ENCODE measurements at regions not wholly inside any gene's neighbourhood (a gene's known extent, or its start where the extent isn't known, plus 50 kb on each side); places are given as distances from the start of the nearest gene placed in this dataset.

- ATAC-seq, result no peak
- no peak for TF ChIP-seq PPARA (CRISPR knock-in tag; IDR thresholded peaks at IDR 0.05; ENCODE audit: borderline replicate concordance)
- TF ChIP-seq ZNF70 (CRISPR knock-in tag; IDR thresholded peaks at IDR 0.05), result no peak
- no peak for TF ChIP-seq ESRRG (CRISPR knock-in tag; IDR thresholded peaks at IDR 0.05)
- no peak for TF ChIP-seq TSHZ2 (CRISPR knock-in tag; IDR thresholded peaks at IDR 0.05)
- no peak for TF ChIP-seq BACH2 (CRISPR knock-in tag; IDR thresholded peaks at IDR 0.05; ENCODE audit: borderline replicate concordance)
- TF ChIP-seq ZFP30 (CRISPR knock-in tag; IDR thresholded peaks at IDR 0.05), result no peak
- no peak for TF ChIP-seq POU6F1 (CRISPR knock-in tag; IDR thresholded peaks at IDR 0.05; ENCODE audit: borderline replicate concordance, low read depth)
- no peak for TF ChIP-seq ZFP3 (CRISPR knock-in tag; IDR thresholded peaks at IDR 0.05)
- no peak for TF ChIP-seq PATZ1 (CRISPR knock-in tag; IDR thresholded peaks at IDR 0.05; ENCODE audit: borderline replicate concordance)
- no peak for TF ChIP-seq TCF4 (CRISPR knock-in tag; IDR thresholded peaks at IDR 0.05; ENCODE audit: borderline replicate concordance)
- TF ChIP-seq ARNTL (CRISPR knock-in tag; IDR thresholded peaks at IDR 0.05; ENCODE audit: borderline replicate concordance, low read depth), result no peak
These were observed 163.4 kb upstream of the DMAC1 start for GRCh38 chr9:7963026-7963425.

- no peak for ATAC-seq
- TF ChIP-seq PPARA (CRISPR knock-in tag; IDR thresholded peaks at IDR 0.05; ENCODE audit: borderline replicate concordance) (no peak), ZNF8 (CRISPR knock-in tag; IDR thresholded peaks at IDR 0.05) (no peak), BACH2 (CRISPR knock-in tag; IDR thresholded peaks at IDR 0.05; ENCODE audit: borderline replicate concordance) (no peak), POU6F1 (CRISPR knock-in tag; IDR thresholded peaks at IDR 0.05; ENCODE audit: borderline replicate concordance, low read depth) (no peak), ZNF70 (CRISPR knock-in tag; IDR thresholded peaks at IDR 0.05) (no peak), ESRRG (CRISPR knock-in tag; IDR thresholded peaks at IDR 0.05) (no peak), ZC3H10 (CRISPR knock-in tag; IDR thresholded peaks at IDR 0.05) (no peak), TSHZ2 (CRISPR knock-in tag; IDR thresholded peaks at IDR 0.05) (no peak), ISL1 (CRISPR knock-in tag; IDR thresholded peaks at IDR 0.05) (no peak), PATZ1 (CRISPR knock-in tag; IDR thresholded peaks at IDR 0.05; ENCODE audit: borderline replicate concordance) (no peak), CSDC2 (CRISPR knock-in tag; IDR thresholded peaks at IDR 0.05) (no peak), ZNF565 (CRISPR knock-in tag; conservative IDR thresholded peaks at IDR 0.05; ENCODE audit: low read depth) (no peak), ZFP3 (CRISPR knock-in tag; IDR thresholded peaks at IDR 0.05) (no peak), RARB (CRISPR knock-in tag; IDR thresholded peaks at IDR 0.05) (no peak), TOX (CRISPR knock-in tag; IDR thresholded peaks at IDR 0.05; ENCODE audit: borderline replicate concordance) (no peak), CSRNP3 (CRISPR knock-in tag; IDR thresholded peaks at IDR 0.05) (no peak), ARNTL (CRISPR knock-in tag; IDR thresholded peaks at IDR 0.05; ENCODE audit: borderline replicate concordance, low read depth) (no peak), TCF4 (CRISPR knock-in tag; IDR thresholded peaks at IDR 0.05; ENCODE audit: borderline replicate concordance) (no peak), ZFP30 (CRISPR knock-in tag; IDR thresholded peaks at IDR 0.05) (no peak), CREB5 (CRISPR knock-in tag; IDR thresholded peaks at IDR 0.05; ENCODE audit: low read depth) (no peak)
These were observed 161.5 kb upstream of the DMAC1 start for GRCh38 chr9:7961076-7961475.

Data from SK-N-SH treated with all-trans-retinoic acid at 6 μM for 48 hours (cell line).